Mucosa of descending colon (tissue), 3 donors: ENCODE measurements at regions not wholly inside any gene's neighbourhood (a gene's known extent, or its start where the extent isn't known, plus 50 kb on each side); places are given as distances from the start of the nearest gene placed in this dataset.

Experiments used
- ATAC-seq: fragments of 200-7000 bp; cut with Tn5 transposase; one replicate; pipeline ENCODE4 v1.9.1; 2020; ENCODE audit warnings: mild to moderate bottlenecking, moderate library complexity
- DNase-seq, 3 donors: peaks; one replicate each; pipeline ENCODE4 v3.0.0-alpha.2; 2020
- H3K36me3 ChIP-seq: fragments of 200-600 bp; one replicate; pipeline ENCODE4 v1.8.0; 2021; ENCODE audit warnings: low read depth, mild to moderate bottlenecking
- H3K4me1 ChIP-seq: fragments of 200-600 bp; one replicate; pipeline ENCODE4 v1.8.0; 2021; ENCODE audit warnings: low read depth, mild to moderate bottlenecking
- H3K4me3 ChIP-seq: fragments of 200-600 bp; one replicate; pipeline ENCODE4 v1.8.0; 2021; ENCODE audit warnings: mild to moderate bottlenecking
- H3K9me3 ChIP-seq: fragments of 200-600 bp; one replicate; pipeline ENCODE4 v1.8.0; 2021; ENCODE audit warnings: mild to moderate bottlenecking
- CTCF ChIP-seq: fragments of 200-600 bp; IDR thresholded peaks from one replicate; pipeline ENCODE4 v1.8.0; 2022; ENCODE audit warnings: antibody characterized with exemption, mild to moderate bottlenecking
- intact Hi-C, 2 donors: fragments of 100-400 bp; cut with DNase I in 1 of 2; cut with micrococcal nuclease in 1 of 2; formaldehyde crosslinking; loops; one replicate each; pipeline versions ENCODE4 v1.11.0 to v1.11.1; 2022; cut with DNase I, micrococcal nuclease
- donor health status: DM: no; HTN: no; CAD: no; lungs with moderate emphysema.
- donor health status: DM: no; HTN: no; CAD: no.
- donor health status: DM: no; HTN: yes; CAD: no.

DNA sequence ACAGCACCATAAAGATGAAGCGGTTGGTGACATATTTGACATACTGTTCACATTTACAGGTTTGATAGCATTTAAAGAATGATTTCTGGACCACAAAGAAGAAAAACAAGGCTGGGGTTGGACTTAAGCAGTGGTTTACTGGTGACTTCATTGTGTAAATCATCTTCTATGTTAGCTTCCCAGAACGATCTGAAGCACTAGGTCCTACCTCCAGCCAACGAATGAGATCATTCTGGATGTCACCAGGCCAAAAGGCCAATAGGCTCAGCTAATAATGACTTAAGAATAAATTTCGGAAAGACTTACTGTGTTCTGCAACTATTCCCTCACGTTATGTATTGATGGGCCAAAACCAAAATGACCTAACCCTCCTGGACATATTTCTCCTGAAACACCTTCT, 675.3 kb upstream of the CCNG1 start:
- H3K36me3 ChIP-seq, result no peaks in the 10 kb centered on the region
- H3K4me3 ChIP-seq, result no peak overlapping the region
- intact Hi-C loops, result no loop called here
- DNase-seq (no peak), ATAC-seq (no peak)
- H3K4me1 ChIP-seq, result no peaks in the 10 kb centered on the region
- H3K9me3 ChIP-seq, result no peaks in the 10 kb centered on the region
- no peak for TF ChIP-seq CTCF

DNA sequence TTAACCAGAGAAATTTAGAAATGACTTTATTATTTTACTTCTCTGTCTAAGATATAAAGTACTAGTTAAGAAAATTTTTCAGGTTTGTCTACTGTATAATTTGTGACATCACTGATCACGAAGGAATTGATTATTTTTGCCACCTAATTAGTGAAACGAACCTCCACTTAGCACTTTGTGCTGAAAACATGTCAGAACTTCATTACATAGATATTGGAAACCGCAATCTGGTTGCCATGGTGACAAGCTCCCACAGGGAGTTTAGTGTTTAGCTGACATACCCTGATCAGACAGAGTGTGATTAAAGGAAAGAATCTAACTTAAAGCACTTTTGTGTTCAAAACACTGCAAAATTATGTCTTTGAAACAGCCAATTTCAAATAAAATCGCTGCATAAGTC, 668.4 kb upstream of the CCNG1 start:
- no peak for TF ChIP-seq CTCF
- Histone ChIP-seq H3K4me3 (no peak overlapping the region), H3K4me1 (no peaks in the 10 kb centered on the region), H3K36me3 (no peaks in the 10 kb centered on the region), H3K9me3 (no peaks in the 10 kb centered on the region)
- ATAC-seq (no peak), DNase-seq (no peak)
- intact Hi-C loops, result no loop called here

- intact Hi-C loops, result no loop called here
- no peak for ATAC-seq
- no peak for TF ChIP-seq CTCF
These were observed 651.7 kb upstream of the CCNG1 start for GRCh38 chr5:162785673-162786072.

GRCh38 chr5:162786234-162786633, 651.2 kb upstream of the CCNG1 start:
- no peak for TF ChIP-seq CTCF
- ATAC-seq, result no peak
- intact Hi-C loops, result no loop called here

More at GRCh38 chr5:162785673-162786072, 651.7 kb upstream of the CCNG1 start:
- no peak for DNase-seq
- H3K36me3 ChIP-seq, result no peaks in the 10 kb centered on the region
- H3K4me3 ChIP-seq, result no peak overlapping the region
- H3K4me1 ChIP-seq, result no peaks in the 10 kb centered on the region
- no peaks in the 10 kb centered on the region for H3K9me3 ChIP-seq

DNA sequence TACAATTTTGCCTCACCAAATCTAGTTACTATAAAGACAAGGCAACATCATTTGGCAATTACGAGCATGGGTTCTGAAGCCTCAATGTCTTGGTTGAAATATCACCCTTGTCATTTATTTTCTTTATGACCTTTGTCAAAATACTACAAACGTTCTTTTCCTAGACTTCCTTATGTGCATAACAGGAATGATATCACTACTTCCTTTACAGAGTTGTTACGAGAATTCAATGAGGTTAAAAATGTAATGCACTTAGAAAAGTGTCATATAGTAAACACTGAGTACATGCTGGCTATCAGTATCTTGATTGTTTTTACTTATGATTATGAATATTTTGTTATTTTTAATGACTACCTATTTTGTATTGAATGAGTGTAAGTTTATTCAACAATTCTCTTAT, 640.9 kb upstream of the CCNG1 start:
- Histone ChIP-seq H3K36me3 (no peaks in the 10 kb centered on the region), H3K9me3 (no peaks in the 10 kb centered on the region), H3K4me1 (no peaks in the 10 kb centered on the region), H3K4me3 (no peak overlapping the region)
- no peak for TF ChIP-seq CTCF
- ATAC-seq, result peak; percentile 54
- DNase-seq, result no peak
- intact Hi-C loops, result no loop called here

More at GRCh38 chr5:162786234-162786633, 651.2 kb upstream of the CCNG1 start:
- Histone ChIP-seq H3K9me3 (no peaks in the 10 kb centered on the region), H3K36me3 (no peaks in the 10 kb centered on the region), H3K4me3 (no peak overlapping the region), H3K4me1 (no peaks in the 10 kb centered on the region)
- DNase-seq, result no peak

DNA sequence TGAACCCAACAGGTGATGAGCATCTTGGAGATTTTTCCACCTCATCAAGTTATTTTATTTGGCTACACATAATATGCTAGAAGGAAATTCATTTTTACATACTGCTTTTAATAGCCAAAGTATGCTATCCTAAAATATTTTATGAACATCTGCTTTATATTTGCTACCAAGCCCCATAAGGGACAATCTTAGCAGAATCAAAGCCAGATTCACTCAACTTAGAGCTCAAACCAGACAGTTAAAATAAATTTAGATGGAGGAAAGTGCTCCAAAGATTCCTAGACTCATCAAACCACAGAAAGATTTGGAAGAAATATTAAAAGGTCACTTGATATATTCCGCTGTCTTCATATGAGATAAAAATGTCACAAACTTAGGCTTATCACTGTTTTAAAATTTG, 637.1 kb upstream of the CCNG1 start:
- intact Hi-C loops, result no loop called here

More for the DNA sequence above, 637.1 kb upstream of the CCNG1 start:
- ATAC-seq (no peak), DNase-seq (no peak)
- no peaks in the 10 kb centered on the region for H3K4me1 ChIP-seq
- no peak overlapping the region for H3K4me3 ChIP-seq
- no peaks in the 10 kb centered on the region for H3K9me3 ChIP-seq
- no peak for TF ChIP-seq CTCF
- no peaks in the 10 kb centered on the region for H3K36me3 ChIP-seq
